ENCODE measurements at regions not wholly inside any gene's neighbourhood (a gene's known extent, or its start where the extent isn't known, plus 50 kb on each side); places are given as distances from the start of the nearest gene placed in this dataset.

DNA sequence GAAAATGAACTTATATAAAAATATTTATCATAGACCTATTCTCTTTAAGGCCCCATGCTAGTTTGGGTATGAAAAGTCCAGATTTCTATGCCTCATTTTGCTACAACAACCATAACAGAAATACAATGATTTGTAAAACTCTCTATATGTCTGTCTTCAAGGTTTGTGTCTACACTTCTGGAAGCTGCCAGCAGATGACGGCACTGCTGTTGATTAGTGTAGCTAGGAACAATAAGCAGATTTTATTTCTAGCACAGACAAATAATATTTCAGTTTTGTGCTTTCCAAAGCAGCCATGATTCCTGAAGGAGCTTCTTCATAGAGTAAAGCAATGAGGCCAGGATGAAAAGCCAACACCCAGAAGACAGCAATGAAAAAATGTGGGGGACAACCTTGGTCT, 779.6 kb upstream of the ADGRL2 start:
- intact Hi-C loops (cut with DNase I): no loop called here
- DNase-seq (ENCODE audit: low spot score): no peak

DNA sequence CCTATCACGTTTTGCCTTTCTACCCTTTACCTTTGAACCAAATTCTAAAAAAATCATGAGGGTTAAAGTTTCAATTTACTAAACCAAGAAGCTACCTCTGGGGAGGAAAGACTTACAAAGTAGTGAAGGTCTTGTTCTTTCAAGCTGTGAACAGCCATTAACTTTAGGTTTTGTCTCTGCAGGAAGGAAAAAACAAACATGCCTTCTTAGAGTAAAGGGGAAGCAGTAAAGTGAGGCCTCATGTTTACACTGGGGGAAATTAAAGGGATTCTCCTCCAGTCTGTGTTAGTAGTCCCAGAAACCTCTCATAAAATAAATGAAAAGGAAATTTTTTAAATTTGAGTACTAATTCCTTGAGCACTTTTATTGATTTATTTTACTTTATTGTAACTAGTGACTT, 780.2 kb upstream of the ADGRL2 start:
- no peak for DNase-seq (ENCODE audit: low spot score)
- intact Hi-C loops (cut with DNase I): no loop called here

DNA sequence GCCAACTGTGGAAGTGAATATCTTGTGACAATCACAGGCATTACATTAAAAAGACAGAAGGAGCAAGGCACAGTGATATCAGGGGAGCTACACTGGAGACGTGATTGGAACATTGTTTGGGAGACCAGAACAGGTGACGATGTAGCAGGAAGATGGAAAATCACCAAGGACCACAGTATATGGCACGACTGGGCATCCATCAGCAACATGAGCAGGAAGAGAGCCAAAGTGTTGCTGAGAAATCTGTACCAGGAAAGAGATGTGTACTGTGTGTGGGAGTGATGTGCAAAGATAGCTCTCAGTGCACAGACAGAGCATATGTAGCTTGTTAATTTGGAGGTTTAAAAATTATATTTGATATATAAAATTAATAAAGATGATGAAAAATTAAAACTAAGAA, 790.6 kb upstream of the ADGRL2 start:
- intact Hi-C loops (cut with DNase I): no loop called here
- DNase-seq (ENCODE audit: low spot score): no peak

DNA sequence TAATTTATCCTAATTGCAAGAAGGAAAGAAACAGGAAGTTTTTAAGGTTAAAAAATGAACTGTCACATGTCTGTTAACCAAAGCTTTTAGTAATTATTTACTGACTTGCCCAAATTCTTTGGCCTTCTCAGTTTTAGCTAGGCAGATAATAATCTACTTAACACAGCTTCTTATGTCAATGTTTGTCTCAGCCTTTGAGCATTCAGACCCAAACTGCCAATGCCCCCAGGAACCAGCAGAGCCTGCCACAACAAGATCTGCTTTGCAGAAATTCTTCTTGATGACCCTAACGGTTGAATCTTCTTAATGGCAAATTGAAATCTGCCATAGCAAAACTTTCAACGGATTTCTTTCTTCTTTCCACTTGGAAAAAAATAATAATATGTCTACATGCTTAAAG, 792.4 kb upstream of the ADGRL2 start:
- DNase-seq (ENCODE audit: low spot score): no peak
- intact Hi-C loops (cut with DNase I): no loop called here

DNA sequence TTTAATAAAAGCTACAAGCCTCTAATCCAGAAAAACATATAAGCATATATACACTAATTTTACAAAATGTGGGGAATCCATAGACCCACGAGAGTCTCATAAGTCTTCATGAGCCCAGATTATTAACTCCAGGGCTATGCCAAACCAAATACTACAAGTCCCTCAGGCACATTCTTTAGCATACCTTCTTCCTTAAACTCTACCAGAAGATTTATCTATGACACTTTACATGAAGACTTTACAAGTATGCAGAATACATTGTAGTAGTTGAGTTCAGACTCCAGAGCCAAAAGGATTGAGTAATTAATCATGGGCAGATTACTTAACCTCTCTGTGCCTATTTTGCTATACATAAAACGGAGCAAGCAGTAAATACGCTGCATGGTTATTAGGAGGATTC, 793.7 kb upstream of the ADGRL2 start:
- no peak for DNase-seq (ENCODE audit: low spot score)
- intact Hi-C loops (cut with DNase I): no loop called here

DNA sequence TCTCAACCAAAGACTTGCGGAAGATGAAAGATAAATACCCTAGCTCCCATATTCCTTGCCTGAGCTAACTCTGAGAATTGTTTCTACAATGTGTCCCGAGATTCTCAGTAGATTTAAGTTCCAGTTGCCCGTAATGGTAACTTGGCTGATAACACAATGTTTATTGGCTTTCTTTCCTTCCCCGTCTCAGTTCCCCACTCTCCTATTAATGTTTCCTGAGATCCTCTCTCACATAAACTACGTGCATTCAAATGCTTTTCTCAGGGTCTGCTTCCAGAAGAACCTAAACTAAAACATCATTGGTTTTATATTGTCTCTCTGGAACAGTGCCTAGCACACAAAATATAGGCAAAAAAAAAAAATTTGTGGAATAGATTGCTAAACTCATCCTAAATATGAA, 794.2 kb upstream of the ADGRL2 start:
- intact Hi-C loops (cut with DNase I): no loop called here

DNA sequence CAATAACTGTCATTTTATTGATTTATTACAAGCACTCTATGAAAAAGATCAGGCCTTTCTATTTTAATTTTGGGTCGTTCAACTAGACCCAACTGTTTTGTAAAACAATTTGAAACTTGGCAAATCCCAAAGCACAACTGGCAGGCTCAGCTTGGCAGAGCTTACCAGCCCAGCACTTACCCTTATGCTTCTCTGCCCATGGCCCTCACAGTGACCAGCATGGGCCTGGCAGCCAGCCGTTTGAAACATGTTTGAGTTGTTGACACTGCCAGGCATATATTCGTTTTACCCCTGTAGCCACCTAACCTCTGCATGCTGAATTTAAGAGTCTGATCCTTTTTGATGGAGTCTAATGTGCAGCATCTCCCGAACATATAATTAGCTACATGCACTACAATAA, 796.7 kb upstream of the ADGRL2 start:
- no peak for DNase-seq (ENCODE audit: low spot score)

More for the DNA sequence above, 794.2 kb upstream of the ADGRL2 start:
- no peak for DNase-seq (ENCODE audit: low spot score)

DNA sequence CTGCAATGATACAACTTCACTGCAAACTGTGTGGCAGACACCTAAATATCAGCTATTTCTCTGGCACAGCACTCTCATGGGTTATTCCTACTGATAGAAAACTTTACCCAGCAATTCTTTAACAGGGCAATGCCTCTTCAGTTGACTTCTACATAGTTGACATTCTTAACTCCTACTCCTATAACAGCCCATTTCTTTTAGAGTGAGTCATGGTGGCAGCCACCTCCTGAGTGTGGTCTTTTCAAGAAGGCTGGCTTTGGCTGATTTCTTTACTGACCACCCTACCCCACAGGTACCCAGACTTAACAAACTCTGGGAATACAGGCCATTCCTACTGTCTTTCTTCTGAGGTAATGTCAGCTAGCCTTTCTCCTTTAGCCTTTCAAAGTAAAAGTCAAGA, 805.8 kb upstream of the ADGRL2 start:
- intact Hi-C loops (cut with DNase I): no loop called here

More for the DNA sequence above, 796.7 kb upstream of the ADGRL2 start:
- intact Hi-C loops (cut with DNase I): no loop called here

DNA sequence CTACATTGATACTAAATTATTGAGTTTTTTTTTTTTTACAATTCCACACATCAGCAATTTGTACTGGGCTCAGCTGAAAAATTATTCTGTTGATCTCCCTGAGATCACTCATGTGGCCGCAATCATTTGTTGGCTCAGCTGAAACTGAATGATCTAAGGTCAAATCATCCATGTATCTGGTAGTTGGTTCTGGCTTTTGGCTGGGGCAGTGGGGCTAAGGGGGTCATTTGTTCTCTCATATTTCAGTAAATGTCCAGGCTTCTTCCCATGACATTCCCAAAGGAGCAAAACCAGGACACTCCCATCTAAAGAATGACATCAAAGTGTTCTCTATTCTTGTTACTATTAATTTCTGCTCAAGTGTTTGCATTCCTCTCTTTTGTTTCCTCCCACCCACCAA, 806.7 kb upstream of the ADGRL2 start:
- no peak for DNase-seq (ENCODE audit: low spot score)
- intact Hi-C loops (cut with DNase I): no loop called here

More for the DNA sequence above, 805.8 kb upstream of the ADGRL2 start:
- no peak for DNase-seq (ENCODE audit: low spot score)

DNA sequence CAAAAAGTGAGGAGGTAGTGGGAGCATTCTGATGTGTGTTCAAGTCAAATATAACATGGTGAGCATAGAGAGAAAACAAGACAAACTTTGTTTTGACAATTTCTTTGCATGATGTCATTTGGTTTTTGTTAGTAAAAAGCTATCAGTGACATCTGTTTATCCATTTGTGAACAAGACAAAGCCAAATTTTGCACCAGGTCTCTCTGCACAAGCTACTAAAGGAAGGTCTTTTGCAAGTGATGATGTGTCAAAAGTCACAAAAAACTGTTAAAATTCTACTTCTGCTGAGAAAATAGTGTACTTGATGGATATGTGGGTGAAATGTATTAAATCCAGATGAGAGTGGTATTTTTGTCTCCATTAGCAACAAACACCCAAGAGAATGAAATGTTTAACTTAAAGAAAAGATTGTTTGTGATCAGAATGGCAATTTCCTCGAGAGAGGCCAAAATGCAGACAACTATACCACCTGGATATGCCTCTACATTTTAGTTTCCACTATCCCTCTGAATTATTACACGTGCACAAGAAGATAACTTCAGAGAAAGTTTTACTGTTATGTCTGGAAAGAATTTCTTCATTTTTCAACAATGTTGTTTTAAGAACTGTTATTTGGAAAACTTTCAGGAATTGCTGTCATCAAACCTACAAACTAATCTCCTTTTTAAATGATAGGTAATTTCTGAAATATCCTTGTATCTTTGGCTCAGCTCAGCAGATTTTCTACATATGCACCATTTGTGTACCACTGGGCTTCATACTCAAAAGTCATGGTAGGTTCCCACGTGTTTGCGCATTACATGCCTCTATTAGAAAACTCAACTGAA, 807.4 kb upstream of the ADGRL2 start:
- no peak for DNase-seq (ENCODE audit: low spot score)
- intact Hi-C loops (cut with DNase I): no loop called here

DNA sequence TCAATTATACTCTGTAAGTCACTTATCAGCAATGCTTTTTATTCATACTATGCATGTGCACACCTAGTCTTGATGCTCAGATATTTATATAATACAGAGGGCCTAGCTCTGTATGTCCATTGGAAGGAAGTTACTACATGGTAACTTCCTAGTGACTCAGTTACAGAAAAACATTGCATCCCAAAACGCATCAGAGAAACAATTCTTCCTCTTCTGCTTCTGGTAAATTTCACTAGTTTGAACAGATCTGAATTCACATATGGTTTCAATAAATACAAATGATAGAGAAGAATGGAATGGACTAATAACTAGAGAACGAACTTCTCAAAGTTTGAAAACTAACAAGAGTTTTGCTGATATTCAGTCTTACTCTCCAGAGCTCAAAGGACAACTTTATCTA, 811.3 kb upstream of the ADGRL2 start:
- DNase-seq (ENCODE audit: low spot score): no peak

DNA sequence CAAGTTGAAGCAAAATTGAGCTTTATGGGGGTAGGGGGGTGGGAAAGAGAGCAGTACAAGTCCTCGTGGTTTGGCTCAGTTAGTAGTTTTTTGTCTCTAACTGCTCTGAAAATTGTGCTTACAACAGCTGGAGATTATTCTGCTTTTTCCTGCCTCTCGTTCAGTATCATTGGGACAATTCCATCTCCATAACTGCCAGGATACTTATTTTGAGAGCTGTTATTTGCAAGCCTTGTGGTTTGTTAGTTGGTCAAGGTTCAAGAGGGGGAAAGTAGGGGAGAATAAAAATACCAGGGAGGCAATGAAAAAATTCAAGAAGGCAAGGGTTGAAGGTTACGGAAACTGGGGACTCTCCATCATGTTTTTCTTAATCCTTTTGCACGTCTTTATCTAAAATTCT, 811.8 kb upstream of the ADGRL2 start:
- intact Hi-C loops (cut with DNase I): no loop called here
- no peak for DNase-seq (ENCODE audit: low spot score)

More for the DNA sequence above, 811.3 kb upstream of the ADGRL2 start:
- intact Hi-C loops (cut with DNase I): no loop called here

DNA sequence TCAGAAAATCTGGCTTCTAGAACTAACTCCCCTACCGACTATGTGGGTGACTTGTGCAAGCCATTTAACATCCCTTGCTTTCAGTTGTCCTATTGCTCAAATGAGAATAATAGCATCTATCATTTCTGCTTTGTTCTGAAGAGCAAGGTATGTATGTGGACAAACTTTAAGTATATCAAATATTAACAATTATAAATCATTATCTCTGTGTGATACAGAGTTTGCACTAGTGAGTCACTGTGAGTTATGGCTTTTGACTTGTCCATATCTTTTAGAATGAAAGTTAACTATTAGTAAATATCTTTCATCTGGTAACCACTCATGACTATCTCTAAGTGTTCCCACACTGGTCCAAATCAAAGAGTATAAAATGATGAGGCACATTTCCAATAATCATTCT, 812.9 kb upstream of the ADGRL2 start:
- intact Hi-C loops (cut with DNase I): no loop called here
- no peak for DNase-seq (ENCODE audit: low spot score)

DNA sequence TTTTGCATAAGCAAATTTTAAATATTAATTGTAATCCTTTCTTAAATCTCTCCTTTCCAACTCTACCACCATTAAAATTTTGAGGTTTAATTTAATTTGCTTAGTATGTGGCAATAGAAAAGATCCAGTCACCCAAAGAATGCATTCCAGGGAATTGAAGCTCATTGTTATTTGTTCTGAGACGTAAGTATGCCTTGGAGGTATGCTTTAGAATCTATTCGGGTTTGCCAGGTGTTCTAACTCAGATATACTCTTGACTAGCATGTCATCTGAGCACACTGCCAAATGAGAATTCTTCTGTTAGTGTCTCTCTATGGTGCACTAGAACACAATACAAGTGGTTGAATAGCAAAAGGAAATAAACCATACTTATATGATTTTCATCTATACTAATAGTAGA, 813.6 kb upstream of the ADGRL2 start:
- intact Hi-C loops (cut with DNase I): no loop called here
- no peak for DNase-seq (ENCODE audit: low spot score)

DNA sequence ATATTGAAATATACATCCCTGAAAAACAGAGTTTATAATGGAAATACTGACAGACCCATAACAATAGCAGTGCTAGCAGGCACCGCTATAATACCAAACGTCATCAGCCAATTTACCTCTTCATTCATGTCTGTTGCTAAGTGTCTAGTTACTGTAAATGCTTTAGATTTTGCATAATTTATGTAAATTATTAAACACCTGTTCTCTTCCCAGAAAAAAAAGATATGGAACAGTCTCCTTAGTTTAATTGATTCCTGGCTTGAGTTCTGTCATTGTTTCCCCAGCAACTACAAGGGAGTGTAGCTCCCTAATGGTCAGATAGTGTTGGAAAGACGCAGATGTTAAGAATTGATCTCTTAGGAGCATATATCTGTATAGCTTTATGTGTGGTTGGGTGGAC, 817.9 kb upstream of the ADGRL2 start:
- no peak for DNase-seq (ENCODE audit: low spot score)
- intact Hi-C loops (cut with DNase I): no loop called here

DNA sequence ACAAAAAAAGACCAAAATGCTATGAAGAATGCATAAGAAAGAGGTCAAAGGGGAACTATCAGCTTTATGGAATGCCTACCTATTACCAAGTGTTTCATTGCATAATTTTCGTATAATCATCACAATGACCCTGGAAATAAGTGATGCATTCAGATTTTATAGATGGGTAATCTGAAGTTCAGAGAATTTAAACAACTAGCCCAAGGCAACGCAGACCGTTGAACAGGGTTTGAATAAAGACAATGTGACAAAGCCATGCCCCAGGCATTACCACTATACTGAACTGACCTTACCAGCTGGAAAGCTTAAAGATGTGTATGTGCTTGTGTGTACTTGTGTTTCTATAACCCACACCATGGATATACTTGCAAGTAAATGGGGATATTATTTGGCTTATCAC, 827.6 kb upstream of the ADGRL2 start:
- DNase-seq (ENCODE audit: low spot score): no peak
- intact Hi-C loops (cut with DNase I): no loop called here

DNA sequence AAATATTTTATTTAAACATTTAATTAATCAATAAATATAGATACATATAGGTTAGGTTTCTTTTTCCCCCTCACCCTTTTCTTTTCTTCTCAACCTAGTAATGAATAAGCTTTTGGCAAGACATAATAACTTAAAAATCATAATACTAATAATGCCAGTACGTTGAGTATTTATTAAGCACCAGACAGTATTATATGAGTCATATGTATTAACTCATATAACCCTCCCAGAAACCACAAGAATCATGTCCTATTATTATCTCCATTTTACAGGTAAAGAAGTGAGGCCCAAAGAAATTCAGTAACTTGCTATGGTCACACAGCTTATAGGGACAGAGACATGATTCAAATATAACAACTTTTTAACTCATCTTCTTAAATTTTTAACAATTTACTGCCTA, 834.5 kb upstream of the ADGRL2 start:
- DNase-seq (ENCODE audit: low spot score): no peak
- intact Hi-C loops (cut with DNase I): no loop called here

DNA sequence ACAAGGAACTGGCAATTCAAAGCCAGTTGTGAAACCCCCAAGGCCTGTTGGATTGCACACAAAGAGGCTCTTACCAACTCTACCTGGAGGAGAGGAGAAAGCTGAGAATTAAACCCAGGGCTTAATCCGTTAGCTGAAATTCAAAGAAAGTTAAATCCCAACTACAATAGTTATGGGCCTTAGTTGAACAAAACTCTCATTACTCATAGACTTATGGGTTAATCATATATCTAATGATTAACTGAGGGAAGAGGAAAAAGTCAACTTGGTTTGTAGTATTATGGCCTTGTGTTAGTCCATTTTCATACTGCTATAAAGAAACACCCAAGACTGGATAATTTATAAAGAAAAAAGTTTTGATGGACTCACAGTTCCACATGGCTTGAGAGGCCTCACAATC, 838.2 kb upstream of the ADGRL2 start:
- DNase-seq (ENCODE audit: low spot score): no peak
- intact Hi-C loops (cut with DNase I): no loop called here

DNA sequence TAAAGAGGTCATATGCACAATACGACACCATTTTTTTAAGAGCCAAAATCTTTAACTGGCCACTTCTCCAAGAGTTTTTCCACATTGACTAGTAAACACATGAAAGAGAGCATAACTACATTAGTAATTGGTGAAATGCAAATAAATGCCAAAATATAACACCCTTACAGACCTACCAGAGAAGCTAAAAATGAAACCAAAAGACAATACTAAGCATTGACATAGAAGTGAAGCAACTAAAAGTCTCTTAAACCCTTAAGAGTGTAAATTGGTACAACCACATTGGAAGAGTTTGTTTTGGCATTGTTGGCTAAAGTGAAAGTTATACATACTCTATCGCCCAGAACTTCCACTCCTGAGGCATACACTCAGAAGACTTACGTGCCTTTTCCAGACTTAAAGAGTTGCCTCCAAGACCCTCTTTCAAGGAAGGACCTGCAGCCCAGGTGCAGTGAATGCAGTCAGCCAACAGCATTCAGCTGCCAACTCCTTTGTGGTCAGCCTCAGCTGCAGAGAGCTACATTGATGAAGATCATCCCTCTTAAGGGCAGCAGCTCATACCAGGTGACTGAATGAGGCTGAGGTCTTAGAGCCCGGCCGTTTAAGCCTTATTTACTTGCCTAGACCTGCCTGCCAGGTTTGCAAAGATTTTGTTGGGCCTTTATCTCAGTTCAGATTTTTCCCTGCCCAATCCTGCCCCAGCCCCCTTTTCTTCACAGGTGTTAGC, 839.1 kb upstream of the ADGRL2 start:
- intact Hi-C loops (cut with DNase I): no loop called here
- DNase-seq (ENCODE audit: low spot score): no peak

DNA sequence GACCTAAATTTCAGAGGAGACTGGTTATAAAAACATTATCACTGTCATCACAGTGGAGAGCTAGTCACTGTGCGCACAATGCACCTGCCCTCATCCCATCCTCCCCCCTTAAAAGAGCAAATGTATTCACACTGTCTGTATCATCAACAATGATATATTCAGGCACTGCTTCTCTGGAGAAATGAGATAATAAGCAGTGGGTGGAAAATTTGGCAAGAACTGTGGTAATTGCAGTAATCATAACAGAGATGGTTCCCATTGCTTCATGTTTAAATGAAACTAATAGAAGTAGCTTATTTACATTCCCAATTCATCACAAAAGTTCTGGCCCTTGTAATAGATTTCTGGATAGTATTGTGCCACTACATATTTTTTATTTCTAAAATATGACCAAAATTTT, 867.4 kb upstream of the ADGRL2 start:
- DNase-seq (ENCODE audit: low spot score): no peak
- intact Hi-C loops (cut with DNase I): no loop called here

DNA sequence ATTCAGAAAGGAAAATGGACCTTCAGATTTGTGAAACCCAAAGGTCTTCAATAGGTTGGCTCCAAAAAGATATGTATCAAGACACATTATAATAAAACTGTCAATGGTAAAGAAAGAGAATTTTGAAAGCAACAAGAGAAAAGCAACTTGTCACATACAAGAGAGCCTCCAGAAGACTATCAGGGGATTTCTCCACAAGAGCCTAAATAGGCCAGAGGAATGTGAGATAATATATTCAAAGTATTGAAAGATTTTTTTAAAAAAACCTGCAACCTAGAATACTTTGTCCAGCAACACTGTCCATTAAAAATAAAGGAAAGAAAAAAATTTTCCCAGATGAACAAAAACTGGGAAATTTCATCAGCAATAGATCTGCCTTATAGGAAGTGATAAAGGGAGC, 869.6 kb upstream of the ADGRL2 start:
- intact Hi-C loops (cut with DNase I): no loop called here
- no peak for DNase-seq (ENCODE audit: low spot score)
